Keratinocyte (primary cell): ENCODE measurements at regions not wholly inside any gene's neighbourhood (a gene's known extent, or its start where the extent isn't known, plus 50 kb on each side); places are given as distances from the start of the nearest gene placed in this dataset.

ENCODE experiments used
- DNase-seq: peaks from one replicate; pipeline ENCODE4 v3.0.0-alpha.2; 2011; ENCODE audit warnings: low read depth, missing footprints, low spot score
- FAIRE-seq: peaks from 2 replicates; lab custom pipeline; 2011; peaks lifted over from hg19 to GRCh38; lab: Jason Lieb, UNC
- H2AFZ ChIP-seq: 2 replicates; pipeline ENCODE4 v1.6.0; 2012; ENCODE audit warnings: low read length, control low read depth, inconsistent platforms; ENCODE audit not compliant: control insufficient read depth
- H3K27ac ChIP-seq: 2 replicates; pipeline ENCODE4 v1.5.1; 2011; ENCODE audit warnings: low read length; ENCODE audit not compliant: control insufficient read depth, insufficient read depth
- H3K27me3 ChIP-seq: 3 replicates; pipeline ENCODE4 v1.6.0; 2011; ENCODE audit warnings: low read length; ENCODE audit not compliant: control insufficient read depth, insufficient read depth; ENCODE audit errors: extremely low read depth
- H3K36me3 ChIP-seq, 2 experiments: 2 replicates in 1 of 2; 3 replicates in 1 of 2; pipeline ENCODE4 v1.5.1; 2011; ENCODE audit warnings: low read length in 2 of 2, mild to moderate bottlenecking in 1 of 2; ENCODE audit not compliant: control insufficient read depth in 2 of 2, insufficient read depth in 2 of 2; ENCODE audit errors: extremely low read depth in 1 of 2
- H3K4me1 ChIP-seq: 3 replicates; pipeline ENCODE4 v1.5.1; 2011; ENCODE audit warnings: low read length; ENCODE audit not compliant: control insufficient read depth, insufficient read depth; ENCODE audit errors: extremely low read depth
- H3K4me2 ChIP-seq: 3 replicates; pipeline ENCODE4 v1.6.0; 2011; ENCODE audit warnings: low read depth, low read length; ENCODE audit not compliant: control insufficient read depth, insufficient read depth; ENCODE audit errors: extremely low read depth
- H3K4me3 ChIP-seq, 3 experiments: fragments of 200-600 bp in 1 of 3; sonication (generic) in 1 of 3; 2 replicates in 2 of 3; 3 replicates in 1 of 3; pipeline ENCODE4 v1.5.1; 2011 to 2016; ENCODE audit warnings: low read length in 3 of 3, mild to moderate bottlenecking in 3 of 3, control low read depth in 2 of 3, inconsistent platforms in 1 of 3, low read depth in 1 of 3, mixed read lengths in 1 of 3, mixed run types in 1 of 3, moderate library complexity in 1 of 3; ENCODE audit not compliant: control insufficient read depth in 2 of 3, insufficient read depth in 2 of 3; ENCODE audit errors: extremely low read depth in 1 of 3
- H3K79me2 ChIP-seq: 2 replicates; pipeline ENCODE4 v1.6.0; 2012; ENCODE audit warnings: low read length; ENCODE audit not compliant: control insufficient read depth, insufficient read depth
- H3K9ac ChIP-seq: 3 replicates; pipeline ENCODE4 v1.6.0; 2011; ENCODE audit warnings: low read length; ENCODE audit not compliant: control insufficient read depth, insufficient read depth; ENCODE audit errors: extremely low read depth
- H3K9me1 ChIP-seq: 3 replicates; pipeline ENCODE4 v1.6.0; 2011; ENCODE audit warnings: low read length; ENCODE audit not compliant: control insufficient read depth, insufficient read depth; ENCODE audit errors: extremely low read depth
- H3K9me3 ChIP-seq: 2 replicates; pipeline ENCODE4 v1.5.1; 2012; ENCODE audit warnings: low read depth, low read length; ENCODE audit not compliant: control insufficient read depth
- H4K20me1 ChIP-seq: 3 replicates; pipeline ENCODE4 v1.6.0; 2011; ENCODE audit warnings: low read length; ENCODE audit not compliant: control insufficient read depth, insufficient read depth; ENCODE audit errors: extremely low read depth
- EZH2 ChIP-seq: IDR thresholded peaks from one replicate; pipeline ENCODE4 v1.6.1; 2012; ENCODE audit warnings: inconsistent platforms, mild to moderate bottlenecking, low read length, moderate library complexity
- dilution Hi-C: fragments of 300-500 bp; cut with MboI; formaldehyde crosslinking; loops from one replicate; pipeline ENCODE4 v1.7.0; 2020; ENCODE audit warnings: low sequenced_read_pairs; ENCODE audit not compliant: extremely low pct_ligation_motif_present
- TF ChIP-seq, protein P1 (sequence below), 3 experiments: IDR thresholded peaks in 1 of 3; conservative IDR thresholded peaks in 1 of 3; optimal IDR thresholded peaks in 1 of 3; 2 replicates in 2 of 3; 3 replicates in 1 of 3; pipeline versions ENCODE3 to v1.5.1; 2011; ENCODE audit warnings: low read length in 3 of 3, mild to moderate bottlenecking in 3 of 3, moderate library complexity in 2 of 3, control low read depth in 1 of 3, inconsistent platforms in 1 of 3; ENCODE audit not compliant: insufficient read depth in 2 of 3; ENCODE audit errors: extremely low read depth in 1 of 3

DNA sequence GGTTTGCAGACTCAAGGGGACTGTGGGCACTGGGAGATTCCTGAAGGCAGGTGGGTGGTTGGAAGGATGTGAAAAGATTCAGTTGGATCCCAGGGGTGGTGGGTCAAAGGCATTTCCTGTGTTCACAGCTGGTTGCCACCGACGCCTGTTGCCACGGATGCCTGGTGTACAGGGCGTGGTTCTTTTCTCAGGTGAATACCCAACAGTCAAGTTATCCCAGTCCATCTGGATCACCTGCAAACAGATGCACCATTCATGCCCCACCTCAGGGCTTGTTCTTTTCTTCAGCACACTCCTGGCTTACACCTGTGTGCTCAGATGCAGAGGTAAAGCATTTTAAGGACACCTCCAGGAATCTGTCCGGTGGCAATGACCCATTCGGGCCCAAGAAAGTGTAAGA lies 55.8 kb upstream of the SHOX start:
- no peak overlapping the region for H2AFZ ChIP-seq
- DNase-seq (no peak), FAIRE-seq (no peak)
- H4K20me1 ChIP-seq, result no peaks in the 10 kb centered on the region
- no peaks in the 10 kb centered on the region for H3K36me3 ChIP-seq
- H3K4me2 ChIP-seq, result no peak overlapping the region
- TF ChIP-seq, protein P1, sequence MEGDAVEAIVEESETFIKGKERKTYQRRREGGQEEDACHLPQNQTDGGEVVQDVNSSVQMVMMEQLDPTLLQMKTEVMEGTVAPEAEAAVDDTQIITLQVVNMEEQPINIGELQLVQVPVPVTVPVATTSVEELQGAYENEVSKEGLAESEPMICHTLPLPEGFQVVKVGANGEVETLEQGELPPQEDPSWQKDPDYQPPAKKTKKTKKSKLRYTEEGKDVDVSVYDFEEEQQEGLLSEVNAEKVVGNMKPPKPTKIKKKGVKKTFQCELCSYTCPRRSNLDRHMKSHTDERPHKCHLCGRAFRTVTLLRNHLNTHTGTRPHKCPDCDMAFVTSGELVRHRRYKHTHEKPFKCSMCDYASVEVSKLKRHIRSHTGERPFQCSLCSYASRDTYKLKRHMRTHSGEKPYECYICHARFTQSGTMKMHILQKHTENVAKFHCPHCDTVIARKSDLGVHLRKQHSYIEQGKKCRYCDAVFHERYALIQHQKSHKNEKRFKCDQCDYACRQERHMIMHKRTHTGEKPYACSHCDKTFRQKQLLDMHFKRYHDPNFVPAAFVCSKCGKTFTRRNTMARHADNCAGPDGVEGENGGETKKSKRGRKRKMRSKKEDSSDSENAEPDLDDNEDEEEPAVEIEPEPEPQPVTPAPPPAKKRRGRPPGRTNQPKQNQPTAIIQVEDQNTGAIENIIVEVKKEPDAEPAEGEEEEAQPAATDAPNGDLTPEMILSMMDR (optimal IDR thresholded peaks at IDR 0.05 in 1 of 3, IDR thresholded peaks at IDR 0.05 in 1 of 3, conservative IDR thresholded peaks at IDR 0.05 in 1 of 3; ENCODE audit: extremely low read depth in 1 of 3, insufficient read depth in 2 of 3, low read length in 3 of 3), result no peak
- TF ChIP-seq EZH2, result no peak
- no peak overlapping the region for H3K4me3 ChIP-seq
- H3K27ac ChIP-seq, result no peak overlapping the region
- no peaks in the 10 kb centered on the region for H3K4me1 ChIP-seq
- H3K9me3 ChIP-seq, result peaks cover 4% of the 10 kb centered on the region
- dilution Hi-C loops, result no loop called here
- no peaks in the 10 kb centered on the region for H3K27me3 ChIP-seq
- H3K9ac ChIP-seq, result no peak overlapping the region
- H3K9me1 ChIP-seq, result no peaks in the 10 kb centered on the region
- no peaks in the 10 kb centered on the region for H3K79me2 ChIP-seq

- FAIRE-seq, result no peak
- TF ChIP-seq EZH2, result no peak
- TF ChIP-seq, protein P1 (optimal IDR thresholded peaks at IDR 0.05 in 1 of 3, IDR thresholded peaks at IDR 0.05 in 1 of 3, conservative IDR thresholded peaks at IDR 0.05 in 1 of 3; ENCODE audit: extremely low read depth in 1 of 3, insufficient read depth in 2 of 3, low read length in 3 of 3), result no peak
- Histone ChIP-seq H3K79me2 (no peaks in the 10 kb centered on the region), H3K4me3 (no peak overlapping the region), H3K4me1 (no peaks in the 10 kb centered on the region), H3K27me3 (no peaks in the 10 kb centered on the region), H3K36me3 (no peaks in the 10 kb centered on the region), H3K9ac (no peak overlapping the region), H3K9me3 (peaks cover 4% of the 10 kb centered on the region), H2AFZ (no peak overlapping the region), H3K9me1 (no peaks in the 10 kb centered on the region), H4K20me1 (no peaks in the 10 kb centered on the region), H3K4me2 (no peak overlapping the region), H3K27ac (no peak overlapping the region)
- no peak for DNase-seq
- dilution Hi-C loops, result no loop called here
These were observed 53.6 kb upstream of the SHOX start for GRCh38 chrX:576904-577560.
